K562 (cell line): ENCODE measurements at regions not wholly inside any gene's neighbourhood (a gene's known extent, or its start where the extent isn't known, plus 50 kb on each side); places are given as distances from the start of the nearest gene placed in this dataset.
"Not testable (repeated sequence)": the region's sequence is repeated elsewhere in the genome, so short reads cannot be mapped to it uniquely, and the experiment has no call there.

Experiments used
- ATAC-seq: fragments of 200-7000 bp; cut with Tn5 transposase; 3 replicates; pipeline ENCODE4 v1.9.1; 2020; ENCODE audit warnings: moderate library complexity
- BruUV-seq: library from RNA; stranded (reverse); fragments of 400-500 nt; replicated peaks from 2 replicates; lab custom pipeline; 2021; lab: Mats Ljungman, UMichigan
- CTCF ChIA-PET: fragments of 300-600 bp; formaldehyde crosslinking; extraction: SDS; loops from one replicate; lab custom pipeline; 2021; ENCODE audit warnings: low intra/inter-chr PET ratio; lab: Yijun Ruan, JAX
- POLR2A ChIA-PET: fragments of 300-600, 350-650 bp; sonication (Branson Sonifier 250); formaldehyde crosslinking; extraction: SDS; loops from one replicate; lab custom pipeline; 2021; ENCODE audit warnings: antibody characterized with exemption, inconsistent platforms; lab: Yijun Ruan, JAX
- DNase-seq, 4 experiments: peaks; one replicate each; pipeline versions ENCODE4 v3.0.0 to v3.0.0-alpha.2; 2011 to 2018; ENCODE audit warnings: low spot score in 3 of 4, mixed read lengths in 3 of 4; ENCODE audit errors: extremely low read depth in 1 of 4
- FAIRE-seq: peaks from 2 replicates; lab custom pipeline; 2011; peaks lifted over from hg19 to GRCh38; lab: Jason Lieb, UNC
- H2AFZ ChIP-seq: 2 replicates; pipeline ENCODE4 v1.6.0; 2011; ENCODE audit warnings: low read depth, low read length, control low read depth, inconsistent platforms
- H3K27ac ChIP-seq: fragments of 200-600 bp; 3 replicates; pipeline ENCODE4 v1.8.0; 2011; ENCODE audit warnings: low read depth, mild to moderate bottlenecking, control low read depth, inconsistent platforms, low read length, moderate library complexity, mixed read lengths; ENCODE audit errors: extremely low read depth
- H3K27me3 ChIP-seq, 2 experiments: fragments of 300-600 bp in 1 of 2; 2 replicates in 1 of 2; 3 replicates in 1 of 2; pipeline versions ENCODE4 v1.6.0 to v1.8.0; 2011; ENCODE audit warnings: inconsistent platforms in 2 of 2, low read length in 2 of 2, mild to moderate bottlenecking in 1 of 2, mixed read lengths in 1 of 2, moderate library complexity in 1 of 2; ENCODE audit not compliant: control insufficient read depth in 2 of 2, insufficient read depth in 2 of 2
- H3K36me3 ChIP-seq: fragments of 300-600 bp; 3 replicates; pipeline ENCODE4 v1.8.0; 2011; ENCODE audit warnings: mild to moderate bottlenecking, low read length, inconsistent platforms; ENCODE audit not compliant: control insufficient read depth, insufficient read depth
- H3K4me1 ChIP-seq, 2 experiments: fragments of 200-600 bp in 1 of 2; replicated peaks in 1 of 2; 2 replicates in 1 of 2; 3 replicates in 1 of 2; pipeline versions ENCODE4 v1.5.1 to v1.8.0; 2011; ENCODE audit warnings: inconsistent platforms in 2 of 2, low read length in 2 of 2, mild to moderate bottlenecking in 1 of 2, mixed read lengths in 1 of 2, moderate library complexity in 1 of 2; ENCODE audit not compliant: control insufficient read depth in 2 of 2, insufficient read depth in 2 of 2
- H3K4me2 ChIP-seq: 2 replicates; pipeline ENCODE4 v1.6.1; 2011; ENCODE audit warnings: low read length, control low read depth, inconsistent platforms, mixed read lengths; ENCODE audit not compliant: insufficient read depth
- H3K4me3 ChIP-seq: fragments of 200-600 bp; sonication (generic), shearing (Covaris generic); 2 replicates; pipeline ENCODE4 v1.5.1; 2016; ENCODE audit warnings: control low read depth, inconsistent platforms
- H3K79me2 ChIP-seq: fragments of 200-600 bp; 3 replicates; pipeline ENCODE4 v1.8.0; 2011; ENCODE audit warnings: low read length, inconsistent platforms; ENCODE audit not compliant: control insufficient read depth, insufficient read depth
- H3K9ac ChIP-seq, 2 experiments: 2 replicates each; pipeline versions ENCODE4 v1.6.0 to v1.6.1; 2011; ENCODE audit warnings: low read depth in 2 of 2, low read length in 2 of 2, control low read depth in 1 of 2, inconsistent platforms in 1 of 2, mild to moderate bottlenecking in 1 of 2, mixed read lengths in 1 of 2; ENCODE audit not compliant: insufficient read depth in 1 of 2
- H3K9me1 ChIP-seq: one replicate; pipeline ENCODE4 v1.6.0; 2011; ENCODE audit warnings: inconsistent platforms, mild to moderate bottlenecking, low read length, moderate library complexity; ENCODE audit not compliant: control insufficient read depth, insufficient read depth
- H3K9me3 ChIP-seq: replicated peaks from 2 replicates; pipeline ENCODE4 v1.5.1; 2011; ENCODE audit warnings: low read depth, low read length, inconsistent platforms; ENCODE audit not compliant: control insufficient read depth, insufficient read depth
- H4K20me1 ChIP-seq: replicated peaks from 2 replicates; pipeline ENCODE4 v1.6.1; 2011; ENCODE audit warnings: low read length, inconsistent platforms, mixed read lengths; ENCODE audit not compliant: control insufficient read depth, insufficient read depth
- AFF4 ChIP-seq: sonication (generic); formaldehyde crosslinking; IDR thresholded peaks from 2 replicates; pipeline ENCODE4 v1.8.0; 2023; ENCODE audit warnings: mild to moderate bottlenecking, missing genetic modification reagents
- MAFK ChIP-seq: IDR thresholded peaks from 2 replicates; pipeline ENCODE4 v1.6.1; 2011; ENCODE audit warnings: low read length, improper control_type of control experiment
- MTA2 ChIP-seq: fragments of 450-650 bp; IDR thresholded peaks from 2 replicates; pipeline ENCODE4 v1.6.1; 2016; ENCODE audit warnings: low read depth
- SAP30 ChIP-seq: fragments of 200-600 bp; sonication (generic); IDR thresholded peaks from 2 replicates; pipeline ENCODE4 v1.6.1; 2012; ENCODE audit warnings: borderline replicate concordance, low read depth, mild to moderate bottlenecking, moderate library complexity, low read length, control low read depth, inconsistent platforms; ENCODE audit not compliant: insufficient read depth, poor library complexity, severe bottlenecking
- STAT5B ChIP-seq: fragments of 250-450 bp; sonication (Bioruptor Pico); IDR thresholded peaks from 2 replicates; pipeline ENCODE4 v1.8.0; 2021; ENCODE audit warnings: mild to moderate bottlenecking, inconsistent platforms
- YY1 ChIP-seq, 3 experiments: IDR thresholded peaks; 2 replicates each; pipeline ENCODE4 v1.6.1; 2011; ENCODE audit warnings: low read length in 2 of 3, mild to moderate bottlenecking in 2 of 3, moderate library complexity in 2 of 3, borderline replicate concordance in 1 of 3, control low read depth in 1 of 3, low read depth in 1 of 3; ENCODE audit not compliant: insufficient read depth in 3 of 3, insufficient replicate concordance in 2 of 3, control insufficient read depth in 1 of 3, insufficient read length in 1 of 3; ENCODE audit errors: extremely low read depth in 1 of 3
- ZNF134 ChIP-seq: fragments of 250-450 bp; sonication (Bioruptor Pico); conservative IDR thresholded peaks from 2 replicates; pipeline ENCODE4 v1.4.0; 2020
- ZNF324 ChIP-seq: fragments of 250-450 bp; sonication (Bioruptor Pico); IDR thresholded peaks from 2 replicates; pipeline ENCODE4 v1.4.0; 2020; ENCODE audit warnings: mild to moderate bottlenecking
- WGBS: fragments of 100-300 bp; shearing (Covaris generic); methylation state at CpG from one replicate; pipeline ENCODE4 v1.1.6; 2016; ENCODE audit warnings: low coverage, mixed read lengths; ENCODE audit not compliant: insufficient coverage; ENCODE audit errors: missing lambda C conversion rate; 5-methylcytosine and 5-hydroxymethylcytosine counted together
- in situ Hi-C: fragments of 300-500 bp; cut with MboI; formaldehyde crosslinking; loops from 4 replicates; pipeline ENCODE4 v1.15.0; 2018; ENCODE audit warnings: inconsistent platforms, mixed read lengths
- intact Hi-C: fragments of 100-400 bp; cut with micrococcal nuclease; formaldehyde crosslinking; loops from 2 replicates; pipeline ENCODE4 v1.14.2; 2022
- TF ChIP-seq, protein P1 (sequence below), 2 experiments: fragments of 450-650 bp in 1 of 2; sonication (generic) in 1 of 2; formaldehyde crosslinking in 1 of 2; IDR thresholded peaks in 1 of 2; conservative IDR thresholded peaks in 1 of 2; 2 replicates each; pipeline versions ENCODE4 v1.6.1 to v1.8.1; 2016 to 2023; ENCODE audit warnings: mild to moderate bottlenecking in 2 of 2, moderate library complexity in 2 of 2, inconsistent platforms in 1 of 2, missing genetic modification reagents in 1 of 2

GRCh38 chr9:110021891-110022290 lies 186.1 kb downstream of the C9orf152 start:
- WGBS, result 5% methylated on average over 2 of the region's 2 CpGs
- BruUV-seq, result no TSS peak
- DNase-seq (no peak), FAIRE-seq (no peak), ATAC-seq (no peak)
- H3K4me2 ChIP-seq, result no peak overlapping the region
- no peaks in the 10 kb centered on the region for H3K36me3 ChIP-seq
- H3K27ac ChIP-seq, result no peak overlapping the region
- intact Hi-C loops (no loop called here), in situ Hi-C loops (no loop called here)
- no peak overlapping the region for H2AFZ ChIP-seq
- no peaks in the 10 kb centered on the region for H4K20me1 ChIP-seq
- H3K9me3 ChIP-seq, result no peaks in the 10 kb centered on the region
- CTCF ChIA-PET, result no interaction called here
- POLR2A ChIA-PET, result no interaction called here
- H3K9ac ChIP-seq, result no peak overlapping the region
- H3K79me2 ChIP-seq, result no peaks in the 10 kb centered on the region
- H3K9me1 ChIP-seq, result no peaks in the 10 kb centered on the region
- no peak overlapping the region for H3K4me3 ChIP-seq
- TF ChIP-seq SAP30 (no peak), MTA2 (no peak), AFF4 (CRISPR knock-in tag) (no peak), YY1 (IDR thresholded peaks at IDR 0.05; ENCODE audit: borderline replicate concordance in 1 of 3, control insufficient read depth in 1 of 3, extremely low read depth in 1 of 3, insufficient read depth in 3 of 3, insufficient read length in 1 of 3, insufficient replicate concordance in 2 of 3, low read depth in 1 of 3, low read length in 2 of 3) (no peak), STAT5B (no peak), MAFK (no peak), ZNF134 (CRISPR knock-in tag) (no peak), ZNF324 (no peak)
- TF ChIP-seq, protein P1, sequence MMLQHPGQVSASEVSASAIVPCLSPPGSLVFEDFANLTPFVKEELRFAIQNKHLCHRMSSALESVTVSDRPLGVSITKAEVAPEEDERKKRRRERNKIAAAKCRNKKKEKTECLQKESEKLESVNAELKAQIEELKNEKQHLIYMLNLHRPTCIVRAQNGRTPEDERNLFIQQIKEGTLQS (IDR thresholded peaks at IDR 0.05), result no peak
- TF ChIP-seq, protein P1 (CRISPR knock-in tag; conservative IDR thresholded peaks at IDR 0.05), result no peak
- H3K4me1 ChIP-seq, result no peaks in the 10 kb centered on the region
- no peaks in the 10 kb centered on the region for H3K27me3 ChIP-seq

GRCh38 chr9:110023221-110023620 lies 184.7 kb downstream of the C9orf152 start:
- intact Hi-C loops, H4K20me1 ChIP-seq, ATAC-seq, H3K79me2 ChIP-seq, DNase-seq, H3K9ac ChIP-seq, H2AFZ ChIP-seq, FAIRE-seq, H3K27ac ChIP-seq, H3K9me1 ChIP-seq, BruUV-seq, H3K36me3 ChIP-seq, H3K4me1 ChIP-seq, in situ Hi-C loops, H3K9me3 ChIP-seq, CTCF ChIA-PET, H3K27me3 ChIP-seq, POLR2A ChIA-PET, H3K4me3 ChIP-seq, H3K4me2 ChIP-seq: not testable (repeated sequence)
- WGBS, result 0% methylated on average over 7 of the region's 8 CpGs
